GM23248 (cell line): ENCODE measurements at regions not wholly inside any gene's neighbourhood (a gene's known extent, or its start where the extent isn't known, plus 50 kb on each side); places are given as distances from the start of the nearest gene placed in this dataset.
A peak's percentile ranks its signal among the peaks of the same experiment; 100 is the strongest.

Experiments
- DNase-seq: peaks from one replicate; pipeline ENCODE4 v3.0.0-alpha.2; 2015
- H2AFZ ChIP-seq: fragments of 200-600 bp; sonication (generic); 2 replicates; pipeline ENCODE4 v1.6.1; 2016; ENCODE audit warnings: antibody characterized with exemption
- H3F3A ChIP-seq: fragments of 200-600 bp; sonication (generic); 2 replicates; pipeline ENCODE4 v1.6.1; 2016; ENCODE audit warnings: mild to moderate bottlenecking, antibody characterized with exemption, mixed run types; ENCODE audit not compliant: insufficient read depth
- H3K27ac ChIP-seq: fragments of 200-600 bp; sonication (generic); 2 replicates; pipeline ENCODE4 v1.5.1; 2016; ENCODE audit warnings: mild to moderate bottlenecking
- H3K27me3 ChIP-seq: fragments of 200-600 bp; sonication (generic); replicated peaks from 2 replicates; pipeline ENCODE4 v1.6.1; 2016; ENCODE audit warnings: mild to moderate bottlenecking; ENCODE audit not compliant: insufficient read depth
- H3K36me3 ChIP-seq: fragments of 200-600 bp; sonication (generic); 2 replicates; pipeline ENCODE4 v1.6.1; 2016; ENCODE audit warnings: low read depth, mild to moderate bottlenecking
- H3K4me1 ChIP-seq: fragments of 200-600 bp; sonication (generic); 2 replicates; pipeline ENCODE4 v1.6.1; 2016; ENCODE audit warnings: mild to moderate bottlenecking; ENCODE audit not compliant: insufficient read depth
- H3K4me2 ChIP-seq: fragments of 200-600 bp; sonication (generic); one replicate; pipeline ENCODE4 v1.6.1; 2016; ENCODE audit warnings: mild to moderate bottlenecking; ENCODE audit not compliant: unreplicated experiment
- H3K4me3 ChIP-seq: fragments of 200-600 bp; sonication (generic); 2 replicates; pipeline ENCODE4 v1.5.1; 2016; ENCODE audit warnings: mild to moderate bottlenecking
- H3K79me2 ChIP-seq: fragments of 200-600 bp; sonication (generic); 2 replicates; pipeline ENCODE4 v1.6.1; 2016; ENCODE audit warnings: mild to moderate bottlenecking; ENCODE audit not compliant: insufficient read depth
- H3K9ac ChIP-seq: fragments of 200-600 bp; sonication (generic); 2 replicates; pipeline ENCODE4 v1.6.1; 2016; ENCODE audit warnings: mild to moderate bottlenecking
- H3K9me2 ChIP-seq: fragments of 200-600 bp; sonication (generic); 2 replicates; pipeline ENCODE4 v1.6.1; 2016; ENCODE audit warnings: mixed run types, mild to moderate bottlenecking, moderate library complexity; ENCODE audit not compliant: insufficient read depth
- H3K9me3 ChIP-seq: fragments of 200-600 bp; sonication (generic); one replicate; pipeline ENCODE4 v1.6.1; 2017; ENCODE audit warnings: low read depth
- H4K20me1 ChIP-seq: fragments of 200-600 bp; sonication (generic); 2 replicates; pipeline ENCODE4 v1.6.0; 2016; ENCODE audit not compliant: insufficient read depth
- EZH2 ChIP-seq: fragments of 200-600 bp; sonication (generic); IDR thresholded peaks from 2 replicates; pipeline ENCODE4 v1.6.1; 2018; ENCODE audit warnings: antibody characterized with exemption, mild to moderate bottlenecking; ENCODE audit not compliant: insufficient read depth, poor library complexity, severe bottlenecking
- EZH2phosphoT487 ChIP-seq: fragments of 200-600 bp; sonication (generic); IDR thresholded peaks from 2 replicates; pipeline ENCODE4 v1.6.1; 2018; ENCODE audit warnings: antibody characterized with exemption, moderate library complexity, mild to moderate bottlenecking, low read depth; ENCODE audit not compliant: insufficient read depth
- WGBS, 2 experiments: methylation state at CpG; one replicate each; pipeline ENCODE4 v1.1.6; 2015 to 2017; ENCODE audit warnings: low lambda C conversion rate in 2 of 2, low coverage in 1 of 2; ENCODE audit errors: missing lambda C conversion rate in 2 of 2; 5-methylcytosine and 5-hydroxymethylcytosine counted together
- in situ Hi-C: fragments of 300-500 bp; cut with MboI; formaldehyde crosslinking; loops from 2 replicates; pipeline ENCODE4 v1.15.0; 2020

DNA sequence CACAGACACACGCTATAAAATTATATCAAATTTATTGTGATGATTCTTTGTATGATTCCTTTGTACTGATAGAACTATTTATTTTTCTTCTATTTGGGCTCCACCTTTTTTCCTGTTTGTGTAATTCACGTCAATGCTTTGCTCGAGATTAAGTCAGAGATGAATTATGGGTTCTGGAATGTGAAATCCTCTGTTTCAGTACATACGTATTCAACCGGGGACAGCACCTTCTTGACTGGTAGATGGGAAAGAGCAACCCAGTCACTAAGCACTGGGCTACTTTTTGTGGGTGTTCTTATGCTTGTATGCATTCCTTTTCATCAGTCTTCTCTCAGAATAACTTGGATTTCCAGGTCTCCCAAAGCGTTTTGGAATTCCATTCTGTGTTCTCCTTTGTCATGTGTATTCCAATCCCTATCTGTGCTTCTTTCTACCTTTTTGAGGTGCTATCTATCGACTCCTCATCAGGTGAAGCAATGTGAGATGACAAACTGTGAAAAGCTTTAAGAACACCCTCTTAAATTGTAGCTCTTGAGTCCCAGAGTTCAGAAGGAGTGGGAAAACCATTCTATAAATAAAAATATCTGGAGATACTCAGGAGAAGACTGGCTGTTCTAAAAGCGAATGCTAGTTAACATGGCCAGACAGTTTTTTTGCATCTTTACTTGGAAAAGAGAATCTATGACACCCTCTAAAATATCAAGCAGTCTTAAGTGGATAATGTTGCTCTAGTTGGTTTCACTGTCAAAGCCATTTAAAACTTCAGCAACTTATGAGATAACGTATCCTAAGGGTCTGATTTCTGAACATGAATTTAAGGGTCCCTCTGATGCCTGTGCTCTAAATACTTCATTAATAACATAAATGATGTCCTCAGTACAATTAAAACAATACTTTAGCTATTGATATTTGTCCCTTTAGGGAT lies 197.7 kb upstream of the PREP start:
- Histone ChIP-seq H3F3A (peaks cover 31% of the 10 kb centered on the region), H3K4me3 (peak overlapping the region; percentile 35), H3K27me3 (no peaks in the 10 kb centered on the region), H3K4me2 (peak overlapping the region; percentile 69), H3K36me3 (no peaks in the 10 kb centered on the region), H4K20me1 (no peaks in the 10 kb centered on the region), H3K9me3 (no peaks in the 10 kb centered on the region), H3K27ac (peak overlapping the region; percentile 95), H2AFZ (peak overlapping the region; percentile 45; the same call in 1 of the 2 replicates), H3K4me1 (peaks cover 50% of the 10 kb centered on the region), H3K9ac (peak overlapping the region; percentile 76), H3K79me2 (no peaks in the 10 kb centered on the region), H3K9me2 (no peaks in the 10 kb centered on the region)
- WGBS, 2 experiments, result 43 to 44% methylated on average over 9 of the region's 9 CpGs
- TF ChIP-seq EZH2phosphoT487 (no peak), EZH2 (no peak)
- peak; percentile 61 for DNase-seq
- in situ Hi-C loops, result no loop called here

DNA sequence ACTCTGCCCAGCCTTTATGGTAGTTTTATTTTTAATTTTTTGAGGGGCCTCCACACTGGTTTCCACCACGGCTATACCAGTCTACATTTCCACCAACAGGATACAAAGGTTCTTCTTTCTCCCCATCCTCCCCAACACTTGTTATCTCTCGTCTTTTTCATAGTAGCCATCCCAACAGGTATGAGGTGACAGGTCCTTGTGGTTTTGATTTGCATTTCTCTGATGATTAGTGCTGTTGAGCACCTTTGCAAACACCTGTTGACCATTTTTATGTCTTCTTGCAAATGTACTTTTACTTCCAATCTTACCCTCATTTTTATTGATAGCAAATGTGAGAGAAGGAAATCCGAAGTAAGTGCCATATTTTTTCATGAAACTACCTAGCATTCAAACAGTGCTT lies 195.4 kb upstream of the PREP start:
- no peak for TF ChIP-seq EZH2phosphoT487
- no peak for TF ChIP-seq EZH2
- Histone ChIP-seq H3K4me1 (peaks cover 58% of the 10 kb centered on the region), H3K79me2 (no peaks in the 10 kb centered on the region), H3K9ac (no peak overlapping the region), H3K4me3 (no peak overlapping the region), H3K4me2 (no peak overlapping the region), H3K9me2 (no peaks in the 10 kb centered on the region), H3K9me3 (no peaks in the 10 kb centered on the region), H3K27me3 (no peaks in the 10 kb centered on the region), H3K27ac (no peak overlapping the region), H3K36me3 (no peaks in the 10 kb centered on the region), H2AFZ (no peak overlapping the region), H3F3A (peaks cover 35% of the 10 kb centered on the region), H4K20me1 (no peaks in the 10 kb centered on the region)
- DNase-seq, result no peak
- 95 to 96% methylated on average over 3 of the region's 3 CpGs for WGBS, 2 experiments
- in situ Hi-C loops, result no loop called here

DNA sequence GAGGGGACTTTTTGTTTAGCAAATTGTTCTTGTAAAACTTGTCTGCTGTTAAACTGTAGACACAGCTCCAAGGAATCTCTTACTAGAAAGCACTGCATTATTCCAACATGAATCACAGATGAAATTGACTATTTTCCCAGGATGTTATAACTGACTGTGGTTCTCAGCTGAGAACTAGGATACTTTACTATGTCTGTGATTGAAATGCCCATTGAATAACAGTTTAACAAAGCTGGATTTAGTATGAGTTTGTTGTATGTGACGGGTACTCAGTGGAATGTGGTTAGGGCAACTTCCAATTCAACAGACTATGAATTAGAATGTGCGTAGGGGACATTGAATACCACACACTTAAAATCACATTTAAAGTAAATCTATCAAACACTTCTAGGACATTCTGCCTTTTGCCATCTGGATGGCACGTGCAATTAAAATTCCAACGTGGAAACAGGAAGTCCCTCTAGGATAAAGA lies 193.4 kb upstream of the PREP start:
- in situ Hi-C loops, result no loop called here
- no peaks in the 10 kb centered on the region for H3K79me2 ChIP-seq
- DNase-seq, result peak; percentile 95
- no peaks in the 10 kb centered on the region for H4K20me1 ChIP-seq
- H3K27ac ChIP-seq, result peak overlapping the region; percentile 61
- peaks cover 51% of the 10 kb centered on the region for H3F3A ChIP-seq
- no peaks in the 10 kb centered on the region for H3K9me2 ChIP-seq
- H2AFZ ChIP-seq, result no peak overlapping the region
- H3K4me2 ChIP-seq, result peak overlapping the region; percentile 43
- H3K9me3 ChIP-seq, result no peaks in the 10 kb centered on the region
- H3K36me3 ChIP-seq, result no peaks in the 10 kb centered on the region
- H3K4me3 ChIP-seq, result no peak overlapping the region
- no peaks in the 10 kb centered on the region for H3K27me3 ChIP-seq
- WGBS, 2 experiments, result 0% methylated on average over 4 of the region's 4 CpGs
- no peak overlapping the region for H3K9ac ChIP-seq
- TF ChIP-seq EZH2phosphoT487 (peak; percentile 96), EZH2 (no peak)
- H3K4me1 ChIP-seq, result peaks cover 68% of the 10 kb centered on the region

DNA sequence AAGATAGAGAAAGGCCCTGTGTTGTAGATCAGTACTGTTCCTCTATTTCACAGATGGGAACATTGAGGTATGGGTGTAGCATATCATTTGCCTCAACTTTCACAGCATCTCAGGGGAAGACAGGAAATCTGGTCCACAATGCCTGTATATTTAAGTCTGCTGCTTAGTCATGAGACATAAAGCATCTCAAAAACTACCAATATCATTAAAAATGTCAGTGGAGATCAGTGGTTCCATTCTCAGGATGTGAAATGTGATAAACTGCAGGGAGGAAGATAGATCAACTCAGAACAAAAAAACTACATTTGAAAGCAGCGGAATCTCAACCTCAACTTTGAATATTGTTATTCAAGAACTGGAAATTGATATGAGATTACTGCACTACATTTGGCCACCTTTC lies 192.9 kb upstream of the PREP start:
- Histone ChIP-seq H3K27me3 (no peaks in the 10 kb centered on the region), H3K36me3 (no peaks in the 10 kb centered on the region), H4K20me1 (no peaks in the 10 kb centered on the region), H3K4me2 (peak overlapping the region; percentile 43), H3K79me2 (no peaks in the 10 kb centered on the region), H3K4me1 (peaks cover 68% of the 10 kb centered on the region), H2AFZ (no peak overlapping the region), H3K9me2 (no peaks in the 10 kb centered on the region), H3K9ac (peak overlapping the region; percentile 10; the same call in 1 of the 2 replicates), H3K9me3 (no peaks in the 10 kb centered on the region), H3K27ac (peak overlapping the region; percentile 61), H3F3A (peaks cover 49% of the 10 kb centered on the region), H3K4me3 (no peak overlapping the region)
- 82 to 89% methylated on average over 1 of the region's 1 CpG for WGBS, 2 experiments
- DNase-seq, result peak; percentile 17
- in situ Hi-C loops, result no loop called here
- no peak for TF ChIP-seq EZH2phosphoT487
- no peak for TF ChIP-seq EZH2
